Endothelial cell of umbilical vein (primary cell): ENCODE measurements at regions not wholly inside any gene's neighbourhood (a gene's known extent, or its start where the extent isn't known, plus 50 kb on each side); places are given as distances from the start of the nearest gene placed in this dataset.

Source experiments
- BruUV-seq: library from RNA; stranded (reverse); fragments of 400-500 nt; replicated peaks from 2 replicates; lab custom pipeline; 2021; lab: Mats Ljungman, UMichigan
- CTCF ChIA-PET: fragments of 300-600, 350-600 bp; sonication (Branson Sonifier 250); formaldehyde crosslinking; loops from one replicate; lab custom pipeline; 2021; ENCODE audit warnings: antibody characterized with exemption, inconsistent platforms; lab: Charles Lee
- POLR2A ChIA-PET: fragments of 300-600, 350-600 bp; sonication (Branson Sonifier 250); formaldehyde crosslinking; loops from one replicate; lab custom pipeline; 2021; ENCODE audit warnings: antibody characterized with exemption, inconsistent platforms; lab: Charles Lee
- DNase-seq: peaks from one replicate; pipeline ENCODE4 v3.0.0-alpha.2; 2011; ENCODE audit warnings: low read depth, low spot score
- FAIRE-seq: peaks from 2 replicates; lab custom pipeline; 2011; peaks lifted over from hg19 to GRCh38; lab: Jason Lieb, UNC
- H2AFZ ChIP-seq: 2 replicates; pipeline ENCODE4 v1.6.0; 2012; ENCODE audit warnings: low read depth, low read length, control low read depth, inconsistent platforms
- H3K27ac ChIP-seq: 2 replicates; pipeline ENCODE4 v1.5.1; 2011; ENCODE audit warnings: low read depth, mild to moderate bottlenecking, control low read depth, low read length, moderate library complexity; ENCODE audit not compliant: insufficient read depth
- H3K27me3 ChIP-seq, 2 experiments: 2 replicates each; pipeline versions ENCODE4 v1.6.0 to v1.6.1; 2011; ENCODE audit warnings: low read length in 2 of 2, mixed read lengths in 1 of 2; ENCODE audit not compliant: control insufficient read depth in 2 of 2, insufficient read depth in 2 of 2
- H3K36me3 ChIP-seq, 2 experiments: 2 replicates in 1 of 2; 3 replicates in 1 of 2; pipeline ENCODE4 v1.5.1; 2011; ENCODE audit warnings: low read length in 2 of 2, mild to moderate bottlenecking in 1 of 2, moderate library complexity in 1 of 2; ENCODE audit not compliant: control insufficient read depth in 2 of 2, insufficient read depth in 2 of 2; ENCODE audit errors: extremely low read depth in 1 of 2
- H3K4me1 ChIP-seq: 3 replicates; pipeline ENCODE4 v1.5.1; 2011; ENCODE audit warnings: mild to moderate bottlenecking, low read length; ENCODE audit not compliant: control insufficient read depth, insufficient read depth; ENCODE audit errors: extremely low read depth
- H3K4me2 ChIP-seq: 2 replicates; pipeline ENCODE4 v1.6.1; 2011; ENCODE audit warnings: low read length, control low read depth, mixed read lengths; ENCODE audit not compliant: insufficient read depth
- H3K4me3 ChIP-seq, 3 experiments: fragments of 200-600 bp in 1 of 3; sonication (generic), shearing (Covaris generic) in 1 of 3; replicated peaks in 1 of 3; 2 replicates each; pipeline ENCODE4 v1.5.1; 2011 to 2016; ENCODE audit warnings: control low read depth in 3 of 3, low read length in 3 of 3, mild to moderate bottlenecking in 2 of 3, inconsistent platforms in 1 of 3, low read depth in 1 of 3, moderate library complexity in 1 of 3; ENCODE audit not compliant: insufficient read depth in 1 of 3
- H3K79me2 ChIP-seq: 2 replicates; pipeline ENCODE4 v1.6.0; 2012; ENCODE audit warnings: low read length, inconsistent platforms; ENCODE audit not compliant: control insufficient read depth, insufficient read depth
- H3K9ac ChIP-seq: replicated peaks from 2 replicates; pipeline ENCODE3; 2011; ENCODE audit warnings: low read length, control low read depth; ENCODE audit not compliant: insufficient read depth; ENCODE audit errors: extremely low read depth
- H3K9me1 ChIP-seq: replicated peaks from 3 replicates; pipeline ENCODE4 v1.6.0; 2011; ENCODE audit warnings: mild to moderate bottlenecking, low read length; ENCODE audit not compliant: control insufficient read depth, insufficient read depth; ENCODE audit errors: extremely low read depth
- H3K9me3 ChIP-seq: replicated peaks from 2 replicates; pipeline ENCODE4 v1.5.1; 2012; ENCODE audit warnings: low read length, inconsistent platforms; ENCODE audit not compliant: control insufficient read depth, insufficient read depth
- H4K20me1 ChIP-seq: replicated peaks from 2 replicates; pipeline ENCODE3; 2011; ENCODE audit warnings: mild to moderate bottlenecking, low read length; ENCODE audit not compliant: control insufficient read depth, insufficient read depth; ENCODE audit errors: extremely low read depth
- CTCF ChIP-seq, 2 donors: IDR thresholded peaks; 1 replicate in 1 of 2; 2 replicates in 1 of 2; pipeline ENCODE4 v1.5.1; 2011; ENCODE audit warnings: low read length in 2 of 2, mild to moderate bottlenecking in 2 of 2, moderate library complexity in 2 of 2, control low read depth in 1 of 2, inconsistent platforms in 1 of 2, low read depth in 1 of 2; ENCODE audit not compliant: insufficient read depth in 1 of 2; ENCODE audit errors: extremely low read depth in 1 of 2
- EZH2 ChIP-seq: IDR thresholded peaks from 2 replicates; pipeline ENCODE4 v1.6.1; 2012; ENCODE audit warnings: borderline replicate concordance, low read depth, mild to moderate bottlenecking, moderate library complexity, low read length, inconsistent platforms; ENCODE audit not compliant: severe bottlenecking
- FOS ChIP-seq: IDR thresholded peaks from 2 replicates; pipeline ENCODE4 v1.6.1; 2011; ENCODE audit warnings: mild to moderate bottlenecking, low read length, moderate library complexity, borderline replicate concordance; ENCODE audit not compliant: insufficient read depth
- GATA2 ChIP-seq: IDR thresholded peaks from 2 replicates; pipeline ENCODE4 v1.7.0; 2011; ENCODE audit warnings: low read depth, mild to moderate bottlenecking, moderate library complexity, mixed read lengths, low read length; ENCODE audit not compliant: insufficient read length, insufficient read depth
- JUN ChIP-seq: IDR thresholded peaks from 2 replicates; pipeline ENCODE4 v1.6.1; 2011; ENCODE audit warnings: borderline replicate concordance, low read depth; ENCODE audit not compliant: insufficient read length, insufficient read depth
- MAX ChIP-seq: IDR thresholded peaks from 2 replicates; pipeline ENCODE4 v1.6.1; 2011; ENCODE audit not compliant: insufficient read depth, insufficient read length
- MYC ChIP-seq: IDR thresholded peaks from one replicate; pipeline ENCODE4 v1.6.1; 2011; ENCODE audit warnings: mild to moderate bottlenecking, low read depth, low read length
- POLR2A ChIP-seq: IDR thresholded peaks from 2 replicates; pipeline ENCODE4 v1.6.1; 2012; ENCODE audit warnings: low read depth, mild to moderate bottlenecking, control low read depth, low read length
- POLR2AphosphoS5 ChIP-seq: IDR thresholded peaks from 2 replicates; pipeline ENCODE4 v1.6.1; 2012; ENCODE audit warnings: low read depth, mild to moderate bottlenecking, control low read depth, low read length, moderate library complexity; ENCODE audit not compliant: insufficient read depth
- dilution Hi-C: fragments of 300-500 bp; cut with MboI; formaldehyde crosslinking; loops from one replicate; pipeline ENCODE4 v1.15.0; 2019; ENCODE audit warnings: low sequenced_read_pairs; ENCODE audit not compliant: extremely low pct_ligation_motif_present
- intact Hi-C: fragments of 100-400 bp; cut with micrococcal nuclease; formaldehyde crosslinking; loops from one replicate; pipeline ENCODE4 v1.10.0; 2022

GRCh38 chr10:121071901-121072300 lies 220.7 kb downstream of the WDR11 start:
- H2AFZ ChIP-seq = no peak overlapping the region
- no peaks in the 10 kb centered on the region for H3K36me3 ChIP-seq
- POLR2A ChIA-PET = no interaction called here
- no peaks in the 10 kb centered on the region for H3K9me1 ChIP-seq
- H3K9me3 ChIP-seq = no peaks in the 10 kb centered on the region
- intact Hi-C loops (no loop called here), dilution Hi-C loops (no loop called here)
- FAIRE-seq (no peak), DNase-seq (no peak)
- no peak overlapping the region for H3K9ac ChIP-seq
- no TSS peak for BruUV-seq
- no peaks in the 10 kb centered on the region for H4K20me1 ChIP-seq
- CTCF ChIA-PET = no interaction called here
- no peaks in the 10 kb centered on the region for H3K27me3 ChIP-seq
- H3K79me2 ChIP-seq = no peaks in the 10 kb centered on the region
- H3K4me1 ChIP-seq = no peaks in the 10 kb centered on the region
- H3K27ac ChIP-seq = no peak overlapping the region
- H3K4me2 ChIP-seq = no peak overlapping the region
- no peak for TF ChIP-seq EZH2
- TF ChIP-seq MAX = no peak
- no peak for TF ChIP-seq POLR2A
- TF ChIP-seq JUN = no peak
- no peak for TF ChIP-seq FOS
- TF ChIP-seq CTCF (IDR thresholded peaks at IDR 0.05; ENCODE audit: extremely low read depth in 1 of 2, insufficient read depth in 1 of 2, low read depth in 1 of 2, low read length in 2 of 2) = no peak
- no peak for TF ChIP-seq POLR2AphosphoS5
- no peak for TF ChIP-seq GATA2
- TF ChIP-seq MYC = no peak
- no peak overlapping the region for H3K4me3 ChIP-seq
